Sigmoid colon (tissue), 4 donors: ENCODE measurements at regions not wholly inside any gene's neighbourhood (a gene's known extent, or its start where the extent isn't known, plus 50 kb on each side); places are given as distances from the start of the nearest gene placed in this dataset.

ENCODE experiments used
- EP300 ChIP-seq, 4 donors: sonication (generic); formaldehyde crosslinking; IDR thresholded peaks; one replicate each; pipeline ENCODE4 v1.6.1; 2017; ENCODE audit warnings: antibody characterized with exemption in 4 of 4
- POLR2A ChIP-seq, 2 donors: fragments of 450-650 bp; IDR thresholded peaks; one replicate each; pipeline ENCODE4 v1.6.1; 2016; ENCODE audit warnings: antibody characterized with exemption in 2 of 2, mild to moderate bottlenecking in 2 of 2, moderate library complexity in 2 of 2
- POLR2AphosphoS5 ChIP-seq, 4 donors: sonication (generic); formaldehyde crosslinking; IDR thresholded peaks; one replicate each; pipeline ENCODE4 v1.6.1; 2017; ENCODE audit warnings: antibody characterized with exemption in 4 of 4
- TF ChIP-seq, protein P1 (sequence below), 4 experiments: fragments of 450-650 bp in 3 of 4; fragments of 200-600 bp in 1 of 4; IDR thresholded peaks; one replicate each; pipeline ENCODE4 v1.5.1; 2016 to 2019; ENCODE audit warnings: antibody characterized with exemption in 4 of 4, mild to moderate bottlenecking in 3 of 4, moderate library complexity in 2 of 4

DNA sequence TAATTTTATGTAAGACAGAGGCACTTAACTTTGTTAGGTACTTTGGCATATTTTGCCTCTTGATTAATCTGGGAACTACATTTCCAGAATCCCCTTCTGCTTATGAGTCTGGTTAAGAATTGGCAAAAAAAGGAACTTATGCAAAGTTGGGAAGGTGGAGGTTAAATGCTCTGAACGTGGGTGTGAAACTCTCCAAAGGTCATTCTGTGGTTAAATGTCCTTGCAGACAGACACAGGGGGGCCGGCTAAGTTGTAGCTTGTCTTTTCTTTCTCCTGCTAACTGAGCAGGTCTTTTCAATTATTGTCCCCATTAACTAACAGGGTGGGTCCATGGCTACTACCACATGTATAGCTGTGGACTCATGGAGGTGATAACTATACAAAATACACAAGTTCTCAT lies 248.6 kb upstream of the NOVA1 start:
- TF ChIP-seq, protein P1, sequence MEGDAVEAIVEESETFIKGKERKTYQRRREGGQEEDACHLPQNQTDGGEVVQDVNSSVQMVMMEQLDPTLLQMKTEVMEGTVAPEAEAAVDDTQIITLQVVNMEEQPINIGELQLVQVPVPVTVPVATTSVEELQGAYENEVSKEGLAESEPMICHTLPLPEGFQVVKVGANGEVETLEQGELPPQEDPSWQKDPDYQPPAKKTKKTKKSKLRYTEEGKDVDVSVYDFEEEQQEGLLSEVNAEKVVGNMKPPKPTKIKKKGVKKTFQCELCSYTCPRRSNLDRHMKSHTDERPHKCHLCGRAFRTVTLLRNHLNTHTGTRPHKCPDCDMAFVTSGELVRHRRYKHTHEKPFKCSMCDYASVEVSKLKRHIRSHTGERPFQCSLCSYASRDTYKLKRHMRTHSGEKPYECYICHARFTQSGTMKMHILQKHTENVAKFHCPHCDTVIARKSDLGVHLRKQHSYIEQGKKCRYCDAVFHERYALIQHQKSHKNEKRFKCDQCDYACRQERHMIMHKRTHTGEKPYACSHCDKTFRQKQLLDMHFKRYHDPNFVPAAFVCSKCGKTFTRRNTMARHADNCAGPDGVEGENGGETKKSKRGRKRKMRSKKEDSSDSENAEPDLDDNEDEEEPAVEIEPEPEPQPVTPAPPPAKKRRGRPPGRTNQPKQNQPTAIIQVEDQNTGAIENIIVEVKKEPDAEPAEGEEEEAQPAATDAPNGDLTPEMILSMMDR (IDR thresholded peaks at IDR 0.05), result no peak
- TF ChIP-seq POLR2A (IDR thresholded peaks at IDR 0.05) (no peak), POLR2AphosphoS5 (IDR thresholded peaks at IDR 0.05) (no peak), EP300 (IDR thresholded peaks at IDR 0.05) (no peak)
